ENCODE measurements at regions not wholly inside any gene's neighbourhood (a gene's known extent, or its start where the extent isn't known, plus 50 kb on each side); places are given as distances from the start of the nearest gene placed in this dataset.

- TF ChIP-seq REST (IDR thresholded peaks at IDR 0.05; ENCODE audit: insufficient read depth in 1 of 2, low read depth in 2 of 2, low read length in 2 of 2) (peak; percentile 68 to 87; a peak in 3 of 4 replicates), FOXP2 (optimal IDR thresholded peaks at IDR 0.05; ENCODE audit: borderline replicate concordance, extremely low read depth, extremely low read length, insufficient read depth) (no peak)
These were observed 112.2 kb upstream of the GPR12 start for GRCh38 chr13:26872525-26873385.

- TF ChIP-seq REST (IDR thresholded peaks at IDR 0.05; ENCODE audit: insufficient read depth in 1 of 2, low read depth in 2 of 2, low read length in 2 of 2), result peak; percentile 86 to 97
- TF ChIP-seq FOXP2 (optimal IDR thresholded peaks at IDR 0.05; ENCODE audit: borderline replicate concordance, extremely low read depth, extremely low read length, insufficient read depth), result no peak
These were observed 107.0 kb upstream of the GPR12 start for GRCh38 chr13:26867451-26868091.

GRCh38 chr13:26864576-26864975 is 104.0 kb upstream of the GPR12 start:
- no peak for TF ChIP-seq REST (IDR thresholded peaks at IDR 0.05; ENCODE audit: insufficient read depth in 1 of 2, low read depth in 2 of 2, low read length in 2 of 2)
- no peak for TF ChIP-seq SIN3A (IDR thresholded peaks at IDR 0.05; ENCODE audit: borderline replicate concordance, insufficient read depth, low read length)
- no peak for TF ChIP-seq POLR2AphosphoS5 (IDR thresholded peaks at IDR 0.05; ENCODE audit: low read depth, low read length)
- TF ChIP-seq FOXP2 (optimal IDR thresholded peaks at IDR 0.05; ENCODE audit: borderline replicate concordance, extremely low read depth, extremely low read length, insufficient read depth), result no peak
- no peak for TF ChIP-seq TAF1 (IDR thresholded peaks at IDR 0.05; ENCODE audit: borderline replicate concordance, insufficient read depth, low read length)

GRCh38 chr13:26861941-26862340 is 101.4 kb upstream of the GPR12 start:
- TF ChIP-seq REST (IDR thresholded peaks at IDR 0.05; ENCODE audit: insufficient read depth in 1 of 2, low read depth in 2 of 2, low read length in 2 of 2) (no peak), POLR2AphosphoS5 (IDR thresholded peaks at IDR 0.05; ENCODE audit: low read depth, low read length) (no peak), TAF1 (IDR thresholded peaks at IDR 0.05; ENCODE audit: borderline replicate concordance, insufficient read depth, low read length) (no peak), SIN3A (IDR thresholded peaks at IDR 0.05; ENCODE audit: borderline replicate concordance, insufficient read depth, low read length) (no peak), FOXP2 (optimal IDR thresholded peaks at IDR 0.05; ENCODE audit: borderline replicate concordance, extremely low read depth, extremely low read length, insufficient read depth) (no peak)
